Keratinocyte (primary cell): ENCODE measurements at regions not wholly inside any gene's neighbourhood (a gene's known extent, or its start where the extent isn't known, plus 50 kb on each side); places are given as distances from the start of the nearest gene placed in this dataset.

Experiments
- DNase-seq: peaks from one replicate; pipeline ENCODE4 v3.0.0-alpha.2; 2011; ENCODE audit warnings: low read depth, missing footprints, low spot score
- FAIRE-seq: peaks from 2 replicates; lab custom pipeline; 2011; peaks lifted over from hg19 to GRCh38; lab: Jason Lieb, UNC
- H2AFZ ChIP-seq: 2 replicates; pipeline ENCODE4 v1.6.0; 2012; ENCODE audit warnings: low read length, control low read depth, inconsistent platforms; ENCODE audit not compliant: control insufficient read depth
- H3K27ac ChIP-seq: 2 replicates; pipeline ENCODE4 v1.5.1; 2011; ENCODE audit warnings: low read length; ENCODE audit not compliant: control insufficient read depth, insufficient read depth
- H3K27me3 ChIP-seq: 3 replicates; pipeline ENCODE4 v1.6.0; 2011; ENCODE audit warnings: low read length; ENCODE audit not compliant: control insufficient read depth, insufficient read depth; ENCODE audit errors: extremely low read depth
- H3K36me3 ChIP-seq, 2 experiments: 2 replicates in 1 of 2; 3 replicates in 1 of 2; pipeline ENCODE4 v1.5.1; 2011; ENCODE audit warnings: low read length in 2 of 2, mild to moderate bottlenecking in 1 of 2; ENCODE audit not compliant: control insufficient read depth in 2 of 2, insufficient read depth in 2 of 2; ENCODE audit errors: extremely low read depth in 1 of 2
- H3K4me1 ChIP-seq: 3 replicates; pipeline ENCODE4 v1.5.1; 2011; ENCODE audit warnings: low read length; ENCODE audit not compliant: control insufficient read depth, insufficient read depth; ENCODE audit errors: extremely low read depth
- H3K4me2 ChIP-seq: 3 replicates; pipeline ENCODE4 v1.6.0; 2011; ENCODE audit warnings: low read depth, low read length; ENCODE audit not compliant: control insufficient read depth, insufficient read depth; ENCODE audit errors: extremely low read depth
- H3K4me3 ChIP-seq, 3 experiments: fragments of 200-600 bp in 1 of 3; sonication (generic) in 1 of 3; 2 replicates in 2 of 3; 3 replicates in 1 of 3; pipeline ENCODE4 v1.5.1; 2011 to 2016; ENCODE audit warnings: low read length in 3 of 3, mild to moderate bottlenecking in 3 of 3, control low read depth in 2 of 3, inconsistent platforms in 1 of 3, low read depth in 1 of 3, mixed read lengths in 1 of 3, mixed run types in 1 of 3, moderate library complexity in 1 of 3; ENCODE audit not compliant: control insufficient read depth in 2 of 3, insufficient read depth in 2 of 3; ENCODE audit errors: extremely low read depth in 1 of 3
- H3K79me2 ChIP-seq: 2 replicates; pipeline ENCODE4 v1.6.0; 2012; ENCODE audit warnings: low read length; ENCODE audit not compliant: control insufficient read depth, insufficient read depth
- H3K9ac ChIP-seq: 3 replicates; pipeline ENCODE4 v1.6.0; 2011; ENCODE audit warnings: low read length; ENCODE audit not compliant: control insufficient read depth, insufficient read depth; ENCODE audit errors: extremely low read depth
- H3K9me1 ChIP-seq: 3 replicates; pipeline ENCODE4 v1.6.0; 2011; ENCODE audit warnings: low read length; ENCODE audit not compliant: control insufficient read depth, insufficient read depth; ENCODE audit errors: extremely low read depth
- H3K9me3 ChIP-seq: 2 replicates; pipeline ENCODE4 v1.5.1; 2012; ENCODE audit warnings: low read depth, low read length; ENCODE audit not compliant: control insufficient read depth
- H4K20me1 ChIP-seq: 3 replicates; pipeline ENCODE4 v1.6.0; 2011; ENCODE audit warnings: low read length; ENCODE audit not compliant: control insufficient read depth, insufficient read depth; ENCODE audit errors: extremely low read depth
- EZH2 ChIP-seq: IDR thresholded peaks from one replicate; pipeline ENCODE4 v1.6.1; 2012; ENCODE audit warnings: inconsistent platforms, mild to moderate bottlenecking, low read length, moderate library complexity
- dilution Hi-C: fragments of 300-500 bp; cut with MboI; formaldehyde crosslinking; loops from one replicate; pipeline ENCODE4 v1.7.0; 2020; ENCODE audit warnings: low sequenced_read_pairs; ENCODE audit not compliant: extremely low pct_ligation_motif_present
- TF ChIP-seq, protein P1 (sequence below), 3 experiments: IDR thresholded peaks in 1 of 3; conservative IDR thresholded peaks in 1 of 3; optimal IDR thresholded peaks in 1 of 3; 2 replicates in 2 of 3; 3 replicates in 1 of 3; pipeline versions ENCODE3 to v1.5.1; 2011; ENCODE audit warnings: low read length in 3 of 3, mild to moderate bottlenecking in 3 of 3, moderate library complexity in 2 of 3, control low read depth in 1 of 3, inconsistent platforms in 1 of 3; ENCODE audit not compliant: insufficient read depth in 2 of 3; ENCODE audit errors: extremely low read depth in 1 of 3

DNA sequence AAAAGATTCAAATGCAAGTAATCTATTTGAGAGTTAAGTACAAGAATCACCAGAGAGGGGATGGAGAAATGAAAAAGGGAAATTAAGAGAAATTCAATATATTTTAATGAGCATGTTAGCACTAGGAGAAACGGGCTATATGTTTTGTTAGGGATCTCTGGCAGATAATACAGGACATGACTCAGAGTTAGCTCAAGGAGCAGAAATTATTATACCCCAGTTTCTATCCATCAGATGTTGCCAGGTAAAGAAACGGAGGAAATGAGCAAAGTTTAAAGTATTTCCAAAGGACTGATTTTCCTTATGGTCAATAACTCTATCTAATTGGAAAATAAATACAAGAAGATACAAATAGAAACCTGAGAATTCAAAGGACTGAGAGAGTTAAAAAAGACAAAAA is 867.6 kb downstream of the TRAM1L1 start:
- no peaks in the 10 kb centered on the region for H4K20me1 ChIP-seq
- H3K36me3 ChIP-seq: no peaks in the 10 kb centered on the region
- peak overlapping the region; percentile 64 for H2AFZ ChIP-seq
- no peaks in the 10 kb centered on the region for H3K9me3 ChIP-seq
- H3K27me3 ChIP-seq: no peaks in the 10 kb centered on the region
- TF ChIP-seq, protein P1, sequence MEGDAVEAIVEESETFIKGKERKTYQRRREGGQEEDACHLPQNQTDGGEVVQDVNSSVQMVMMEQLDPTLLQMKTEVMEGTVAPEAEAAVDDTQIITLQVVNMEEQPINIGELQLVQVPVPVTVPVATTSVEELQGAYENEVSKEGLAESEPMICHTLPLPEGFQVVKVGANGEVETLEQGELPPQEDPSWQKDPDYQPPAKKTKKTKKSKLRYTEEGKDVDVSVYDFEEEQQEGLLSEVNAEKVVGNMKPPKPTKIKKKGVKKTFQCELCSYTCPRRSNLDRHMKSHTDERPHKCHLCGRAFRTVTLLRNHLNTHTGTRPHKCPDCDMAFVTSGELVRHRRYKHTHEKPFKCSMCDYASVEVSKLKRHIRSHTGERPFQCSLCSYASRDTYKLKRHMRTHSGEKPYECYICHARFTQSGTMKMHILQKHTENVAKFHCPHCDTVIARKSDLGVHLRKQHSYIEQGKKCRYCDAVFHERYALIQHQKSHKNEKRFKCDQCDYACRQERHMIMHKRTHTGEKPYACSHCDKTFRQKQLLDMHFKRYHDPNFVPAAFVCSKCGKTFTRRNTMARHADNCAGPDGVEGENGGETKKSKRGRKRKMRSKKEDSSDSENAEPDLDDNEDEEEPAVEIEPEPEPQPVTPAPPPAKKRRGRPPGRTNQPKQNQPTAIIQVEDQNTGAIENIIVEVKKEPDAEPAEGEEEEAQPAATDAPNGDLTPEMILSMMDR (optimal IDR thresholded peaks at IDR 0.05 in 1 of 3, IDR thresholded peaks at IDR 0.05 in 1 of 3, conservative IDR thresholded peaks at IDR 0.05 in 1 of 3; ENCODE audit: extremely low read depth in 1 of 3, insufficient read depth in 2 of 3, low read length in 3 of 3): no peak
- TF ChIP-seq EZH2: no peak
- no peaks in the 10 kb centered on the region for H3K79me2 ChIP-seq
- FAIRE-seq (no peak), DNase-seq (no peak)
- H3K9me1 ChIP-seq: no peaks in the 10 kb centered on the region
- no peak overlapping the region for H3K4me3 ChIP-seq
- H3K9ac ChIP-seq: no peak overlapping the region
- H3K4me1 ChIP-seq: peaks cover 6% of the 10 kb centered on the region
- dilution Hi-C loops: no loop called here
- peak overlapping the region; percentile 25 for H3K4me2 ChIP-seq
- H3K27ac ChIP-seq: peak overlapping the region; percentile 35

DNA sequence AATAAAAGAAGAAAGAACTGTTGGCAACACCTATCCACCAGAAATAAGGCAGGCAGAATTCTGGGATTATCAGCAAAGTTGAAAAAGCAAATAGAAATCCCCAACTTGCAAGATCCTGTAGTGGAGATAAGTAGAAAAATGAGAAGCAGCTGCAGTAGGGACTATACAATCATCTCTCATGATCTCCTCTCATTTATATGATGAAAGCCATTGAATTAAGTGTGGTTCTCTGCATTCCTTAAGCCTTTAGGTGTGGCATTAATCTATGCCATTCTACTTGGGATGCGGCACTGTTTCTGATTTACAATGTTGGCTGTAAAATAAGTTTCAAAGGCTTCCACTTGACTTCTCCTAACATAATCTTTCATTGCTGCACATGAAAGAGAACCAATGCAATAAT is 869.8 kb downstream of the TRAM1L1 start:
- H3K27ac ChIP-seq: no peak overlapping the region
- TF ChIP-seq, protein P1 (optimal IDR thresholded peaks at IDR 0.05 in 1 of 3, IDR thresholded peaks at IDR 0.05 in 1 of 3, conservative IDR thresholded peaks at IDR 0.05 in 1 of 3; ENCODE audit: extremely low read depth in 1 of 3, insufficient read depth in 2 of 3, low read length in 3 of 3): no peak
- TF ChIP-seq EZH2: no peak
- DNase-seq (no peak), FAIRE-seq (no peak)
- H3K9me3 ChIP-seq: no peaks in the 10 kb centered on the region
- no peaks in the 10 kb centered on the region for H3K27me3 ChIP-seq
- no peak overlapping the region for H3K9ac ChIP-seq
- H3K4me1 ChIP-seq: peaks cover 6% of the 10 kb centered on the region
- no peaks in the 10 kb centered on the region for H3K79me2 ChIP-seq
- H2AFZ ChIP-seq: no peak overlapping the region
- H4K20me1 ChIP-seq: no peaks in the 10 kb centered on the region
- H3K36me3 ChIP-seq: no peaks in the 10 kb centered on the region
- dilution Hi-C loops: no loop called here
- H3K9me1 ChIP-seq: no peaks in the 10 kb centered on the region
- H3K4me2 ChIP-seq: no peak overlapping the region
- no peak overlapping the region for H3K4me3 ChIP-seq
